ENCODE measurements at regions not wholly inside any gene's neighbourhood (a gene's known extent, or its start where the extent isn't known, plus 50 kb on each side); places are given as distances from the start of the nearest gene placed in this dataset.

GRCh38 chr1:199682081-199682480, 345.4 kb upstream of the NR5A2 start:
- Histone ChIP-seq H3K4me3 (ENCODE audit: low read length) (no peak overlapping the region), H3K9me3 (ENCODE audit: low read length) (no peaks in the 10 kb centered on the region), H3K79me2 (replicated peaks; ENCODE audit: insufficient read depth, low read length) (no peaks in the 10 kb centered on the region), H3F3A (ENCODE audit: insufficient read depth, low read length, poor library complexity, severe bottlenecking) (no peaks in the 10 kb centered on the region), H3K9ac (ENCODE audit: low read length) (no peak overlapping the region), H3K36me3 (ENCODE audit: insufficient read depth, low read length) (no peaks in the 10 kb centered on the region), H3K27me3 (ENCODE audit: insufficient read depth, low read depth, low read length) (no peaks in the 10 kb centered on the region), H2AFZ (ENCODE audit: low read depth, low read length) (no peak overlapping the region), H3K9me2 (ENCODE audit: insufficient read depth, low read length) (no peaks in the 10 kb centered on the region), H3K27ac (ENCODE audit: low read length) (no peak overlapping the region), H4K20me1 (ENCODE audit: insufficient read depth) (no peaks in the 10 kb centered on the region), H3K4me2 (ENCODE audit: low read length) (no peak overlapping the region)
- no peak for TF ChIP-seq EP300 (conservative IDR thresholded peaks at IDR 0.05; ENCODE audit: poor library complexity, severe bottlenecking)
- no peak for TF ChIP-seq REST (IDR thresholded peaks at IDR 0.05; ENCODE audit: borderline replicate concordance)
- TF ChIP-seq POLR2AphosphoS5 (IDR thresholded peaks at IDR 0.05) = no peak
- no peak for TF ChIP-seq RAD21 (conservative IDR thresholded peaks at IDR 0.05)
- TF ChIP-seq, protein P1, sequence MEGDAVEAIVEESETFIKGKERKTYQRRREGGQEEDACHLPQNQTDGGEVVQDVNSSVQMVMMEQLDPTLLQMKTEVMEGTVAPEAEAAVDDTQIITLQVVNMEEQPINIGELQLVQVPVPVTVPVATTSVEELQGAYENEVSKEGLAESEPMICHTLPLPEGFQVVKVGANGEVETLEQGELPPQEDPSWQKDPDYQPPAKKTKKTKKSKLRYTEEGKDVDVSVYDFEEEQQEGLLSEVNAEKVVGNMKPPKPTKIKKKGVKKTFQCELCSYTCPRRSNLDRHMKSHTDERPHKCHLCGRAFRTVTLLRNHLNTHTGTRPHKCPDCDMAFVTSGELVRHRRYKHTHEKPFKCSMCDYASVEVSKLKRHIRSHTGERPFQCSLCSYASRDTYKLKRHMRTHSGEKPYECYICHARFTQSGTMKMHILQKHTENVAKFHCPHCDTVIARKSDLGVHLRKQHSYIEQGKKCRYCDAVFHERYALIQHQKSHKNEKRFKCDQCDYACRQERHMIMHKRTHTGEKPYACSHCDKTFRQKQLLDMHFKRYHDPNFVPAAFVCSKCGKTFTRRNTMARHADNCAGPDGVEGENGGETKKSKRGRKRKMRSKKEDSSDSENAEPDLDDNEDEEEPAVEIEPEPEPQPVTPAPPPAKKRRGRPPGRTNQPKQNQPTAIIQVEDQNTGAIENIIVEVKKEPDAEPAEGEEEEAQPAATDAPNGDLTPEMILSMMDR (IDR thresholded peaks at IDR 0.05; ENCODE audit: poor library complexity, severe bottlenecking) = no peak
- no peak for TF ChIP-seq SMC3 (conservative IDR thresholded peaks at IDR 0.05; ENCODE audit: poor library complexity)
- TF ChIP-seq TAF1 (IDR thresholded peaks at IDR 0.05; ENCODE audit: low read depth) = no peak
- TF ChIP-seq MXI1 (conservative IDR thresholded peaks at IDR 0.05; ENCODE audit: poor library complexity, severe bottlenecking) = no peak
- TF ChIP-seq EZH2 (IDR thresholded peaks at IDR 0.05; ENCODE audit: borderline replicate concordance, insufficient read depth, low read length, poor library complexity, severe bottlenecking) = no peak

GRCh38 chr1:199684686-199685273, 342.7 kb upstream of the NR5A2 start:
- no peaks in the 10 kb centered on the region for H3F3A ChIP-seq (ENCODE audit: insufficient read depth, low read length, poor library complexity, severe bottlenecking)
- no peak overlapping the region for H3K9ac ChIP-seq (ENCODE audit: low read length)
- no peaks in the 10 kb centered on the region for H4K20me1 ChIP-seq (ENCODE audit: insufficient read depth)
- H2AFZ ChIP-seq (ENCODE audit: low read depth, low read length) = no peak overlapping the region
- no peaks in the 10 kb centered on the region for H3K36me3 ChIP-seq (ENCODE audit: insufficient read depth, low read length)
- H3K9me3 ChIP-seq (ENCODE audit: low read length) = no peaks in the 10 kb centered on the region
- no peak overlapping the region for H3K4me3 ChIP-seq (ENCODE audit: low read length)
- no peak overlapping the region for H3K4me2 ChIP-seq (ENCODE audit: low read length)
- H3K79me2 ChIP-seq (replicated peaks; ENCODE audit: insufficient read depth, low read length) = no peaks in the 10 kb centered on the region
- TF ChIP-seq RAD21 (conservative IDR thresholded peaks at IDR 0.05) (peak; percentile 96), EZH2 (IDR thresholded peaks at IDR 0.05; ENCODE audit: borderline replicate concordance, insufficient read depth, low read length, poor library complexity, severe bottlenecking) (no peak), SMC3 (conservative IDR thresholded peaks at IDR 0.05; ENCODE audit: poor library complexity) (peak; percentile 96), POLR2AphosphoS5 (IDR thresholded peaks at IDR 0.05) (no peak)
- TF ChIP-seq, protein P1 (IDR thresholded peaks at IDR 0.05; ENCODE audit: poor library complexity, severe bottlenecking) = peak; percentile 93
- no peaks in the 10 kb centered on the region for H3K9me2 ChIP-seq (ENCODE audit: insufficient read depth, low read length)
- no peaks in the 10 kb centered on the region for H3K27me3 ChIP-seq (ENCODE audit: insufficient read depth, low read depth, low read length)
- H3K27ac ChIP-seq (ENCODE audit: low read length) = no peak overlapping the region

All from neural cell (in vitro differentiated cells).